GM12875 (cell line): ENCODE measurements at regions not wholly inside any gene's neighbourhood (a gene's known extent, or its start where the extent isn't known, plus 50 kb on each side); places are given as distances from the start of the nearest gene placed in this dataset.

Source experiments
- H3K4me3 ChIP-seq: one replicate; pipeline ENCODE4 v1.5.1; 2011; ENCODE audit warnings: low read depth, low read length, control low read depth
- CTCF ChIP-seq: IDR thresholded peaks from 2 replicates; pipeline ENCODE4 v1.5.1; 2011; ENCODE audit warnings: low read depth, mild to moderate bottlenecking, control low read depth, inconsistent platforms, low read length, moderate library complexity, borderline replicate concordance; ENCODE audit not compliant: insufficient read depth

DNA sequence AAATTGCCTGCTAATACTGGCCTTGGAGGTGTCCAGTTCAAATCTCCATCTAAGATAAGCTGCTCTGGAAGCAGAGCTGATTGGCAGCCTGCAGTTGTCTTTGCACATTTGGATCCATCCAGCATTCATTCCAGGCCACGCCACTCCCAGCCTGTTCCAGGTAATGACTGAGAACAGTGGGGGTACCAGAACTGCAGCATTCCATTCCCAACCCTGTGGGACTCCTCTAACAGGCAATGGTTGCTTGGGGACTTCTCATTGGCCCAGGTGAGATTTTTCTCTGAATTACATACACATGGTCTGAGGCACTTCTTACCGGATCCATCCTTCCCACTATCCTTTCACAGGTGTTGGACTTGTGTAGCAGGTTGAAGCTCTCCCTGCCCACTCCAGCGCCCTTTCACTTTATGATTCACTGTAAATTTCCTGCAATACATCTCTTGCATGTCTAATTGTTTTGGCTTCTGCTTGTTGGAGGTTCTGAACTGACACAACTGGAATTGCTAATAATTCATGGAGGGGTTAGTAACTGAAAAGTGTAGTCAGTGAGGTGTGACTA lies 206.1 kb upstream of the ZFHX3 start:
- no peak for TF ChIP-seq CTCF
- H3K4me3 ChIP-seq: no peak overlapping the region

GRCh38 chr16:73252446-73252845 lies 204.5 kb upstream of the ZFHX3 start:
- TF ChIP-seq CTCF: no peak

GRCh38 chr16:73251608-73252007 lies 203.7 kb upstream of the ZFHX3 start:
- TF ChIP-seq CTCF: no peak
- no peak overlapping the region for H3K4me3 ChIP-seq

More at GRCh38 chr16:73252446-73252845, 204.5 kb upstream of the ZFHX3 start:
- H3K4me3 ChIP-seq: no peak overlapping the region

DNA sequence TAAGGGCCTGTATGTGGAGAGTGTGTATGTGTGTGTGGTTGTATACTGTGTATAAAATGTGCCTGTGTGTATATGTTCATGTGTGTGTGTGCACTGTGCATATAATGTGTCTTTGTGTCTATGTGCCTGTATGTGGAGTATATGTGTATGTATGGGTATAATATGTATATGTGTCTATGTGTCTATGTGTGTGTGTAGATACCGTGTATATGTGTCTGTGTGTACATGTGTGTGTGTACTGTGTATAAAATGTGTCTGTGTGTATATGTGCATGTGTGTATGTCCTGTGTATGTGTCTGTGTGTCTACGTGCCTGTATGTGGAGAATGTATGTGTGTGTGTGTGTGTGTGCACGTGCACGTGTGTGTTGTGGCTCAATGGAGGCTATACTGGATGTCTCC lies 200.4 kb upstream of the ZFHX3 start:
- TF ChIP-seq CTCF: no peak
- H3K4me3 ChIP-seq: no peak overlapping the region

- no peak for TF ChIP-seq CTCF
- no peak overlapping the region for H3K4me3 ChIP-seq
Observed at GRCh38 chr16:73240920-73241319, 193.0 kb upstream of the ZFHX3 start.

DNA sequence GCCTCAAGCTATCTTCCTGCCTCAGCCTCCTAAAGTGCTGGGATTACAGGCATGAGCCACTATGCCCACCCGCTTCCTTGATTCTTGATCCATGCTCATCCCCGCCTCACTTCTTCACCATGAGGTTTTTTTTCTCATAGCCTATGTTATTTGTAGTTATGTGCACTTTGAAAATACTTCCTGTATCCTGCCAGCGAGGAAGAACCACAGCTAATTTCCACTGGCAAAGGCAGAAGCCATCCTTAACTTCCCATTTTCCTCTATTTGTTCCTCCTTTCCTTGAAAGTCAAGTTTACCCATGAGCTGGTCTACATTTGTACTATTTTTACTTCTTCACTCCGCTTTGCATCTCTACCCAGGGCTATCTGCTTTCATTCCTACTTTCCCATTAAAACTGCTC lies 189.7 kb upstream of the ZFHX3 start:
- no peak for TF ChIP-seq CTCF
- H3K4me3 ChIP-seq: no peak overlapping the region

- no peak for TF ChIP-seq CTCF
- no peak overlapping the region for H3K4me3 ChIP-seq
Observed at GRCh38 chr16:73234496-73234895, 186.6 kb upstream of the ZFHX3 start.
